GM19193 (cell line): ENCODE measurements at regions not wholly inside any gene's neighbourhood (a gene's known extent, or its start where the extent isn't known, plus 50 kb on each side); places are given as distances from the start of the nearest gene placed in this dataset.

Experiments
- POLR2A ChIP-seq: IDR thresholded peaks from 4 replicates; pipeline ENCODE4 v1.6.1; 2011; ENCODE audit not compliant: insufficient read depth, insufficient read length; ENCODE audit errors: extremely low read depth

- TF ChIP-seq POLR2A, result no peak
These were observed 320.2 kb upstream of the JARID2 start for GRCh38 chr6:14925699-14926026.

GRCh38 chr6:14927398-14927797 lies 318.5 kb upstream of the JARID2 start:
- TF ChIP-seq POLR2A, result no peak

DNA sequence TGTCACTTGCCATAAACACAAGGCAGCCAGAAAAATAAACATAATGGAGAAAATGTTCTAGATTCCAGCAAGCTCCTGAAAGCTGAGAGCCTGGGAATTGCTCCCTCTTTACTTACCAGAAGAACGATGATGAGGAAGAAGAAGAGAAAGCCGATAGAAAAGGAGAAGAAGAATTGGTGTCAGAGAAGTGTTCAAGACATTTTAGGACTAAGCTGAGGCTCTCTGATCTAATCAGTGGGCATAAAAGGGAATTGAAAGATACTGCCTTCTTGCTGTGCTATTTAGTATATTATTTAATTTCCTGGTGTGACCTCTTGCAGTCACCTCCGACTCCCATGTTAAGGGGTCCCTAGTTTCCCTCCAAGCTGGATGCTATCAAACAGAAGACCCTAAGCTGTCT lies 316.6 kb upstream of the JARID2 start:
- no peak for TF ChIP-seq POLR2A

GRCh38 chr6:14930366-14930989 lies 315.4 kb upstream of the JARID2 start:
- no peak for TF ChIP-seq POLR2A

DNA sequence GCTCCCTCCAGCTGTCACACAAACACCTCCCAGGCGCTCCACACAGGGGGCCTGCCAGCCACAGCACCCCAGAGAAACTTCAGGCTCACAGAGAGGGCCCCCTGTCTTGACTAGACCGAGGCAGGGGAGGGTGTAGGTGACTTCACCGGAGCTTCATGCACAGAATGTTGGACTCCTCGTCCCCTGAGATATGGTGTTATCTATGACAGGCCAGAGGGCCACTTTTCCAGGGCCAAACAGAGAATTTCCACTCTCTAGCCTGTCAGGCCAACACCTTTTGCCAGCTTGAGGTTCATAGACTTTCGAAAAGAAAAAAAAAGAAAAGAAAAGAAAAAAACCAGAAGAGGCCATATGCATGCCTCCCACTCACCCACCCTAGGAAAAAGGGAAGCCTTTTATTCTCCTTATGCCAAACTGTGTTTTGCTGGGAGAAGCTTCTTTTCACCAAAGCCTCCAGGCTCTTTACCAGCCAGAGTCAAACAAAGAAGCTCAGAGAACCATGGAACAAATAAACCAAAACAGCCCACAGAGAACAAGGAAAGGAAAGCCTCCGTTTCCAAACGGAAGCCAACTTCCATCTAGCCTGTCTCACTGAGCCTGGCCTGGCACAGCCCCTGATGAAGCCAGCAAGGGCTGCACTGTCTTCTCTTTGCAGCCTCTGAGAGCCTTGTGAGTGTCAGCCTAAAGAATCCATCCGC lies 313.2 kb upstream of the JARID2 start:
- TF ChIP-seq POLR2A, result no peak

DNA sequence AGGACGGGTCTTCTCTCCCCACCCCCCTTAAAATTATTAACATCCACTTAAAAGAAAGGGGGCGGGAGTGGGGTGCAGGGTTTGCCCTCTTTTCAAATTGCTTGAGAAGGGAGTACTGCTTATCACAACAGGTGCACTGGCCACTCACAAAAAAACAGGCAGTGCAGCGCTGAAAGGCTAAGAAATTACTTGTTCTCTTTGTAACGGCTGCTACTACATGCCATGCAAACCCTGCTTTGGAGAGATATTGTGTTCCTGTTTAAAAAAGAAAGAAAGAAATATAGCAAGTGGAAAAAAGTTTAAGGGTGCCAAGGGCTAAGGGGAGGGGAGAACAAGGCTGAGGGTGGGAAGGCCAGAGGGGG lies 312.7 kb upstream of the JARID2 start:
- no peak for TF ChIP-seq POLR2A

- TF ChIP-seq POLR2A, result no peak
These were observed 311.9 kb upstream of the JARID2 start for GRCh38 chr6:14934013-14934412.

GRCh38 chr6:14934844-14935243 lies 311.0 kb upstream of the JARID2 start:
- no peak for TF ChIP-seq POLR2A

GRCh38 chr6:14936861-14937260 lies 309.0 kb upstream of the JARID2 start:
- TF ChIP-seq POLR2A, result no peak

- TF ChIP-seq POLR2A, result no peak
These were observed 302.8 kb upstream of the JARID2 start for GRCh38 chr6:14943116-14943515.

GRCh38 chr6:14944593-14944992 lies 301.3 kb upstream of the JARID2 start:
- TF ChIP-seq POLR2A, result no peak

DNA sequence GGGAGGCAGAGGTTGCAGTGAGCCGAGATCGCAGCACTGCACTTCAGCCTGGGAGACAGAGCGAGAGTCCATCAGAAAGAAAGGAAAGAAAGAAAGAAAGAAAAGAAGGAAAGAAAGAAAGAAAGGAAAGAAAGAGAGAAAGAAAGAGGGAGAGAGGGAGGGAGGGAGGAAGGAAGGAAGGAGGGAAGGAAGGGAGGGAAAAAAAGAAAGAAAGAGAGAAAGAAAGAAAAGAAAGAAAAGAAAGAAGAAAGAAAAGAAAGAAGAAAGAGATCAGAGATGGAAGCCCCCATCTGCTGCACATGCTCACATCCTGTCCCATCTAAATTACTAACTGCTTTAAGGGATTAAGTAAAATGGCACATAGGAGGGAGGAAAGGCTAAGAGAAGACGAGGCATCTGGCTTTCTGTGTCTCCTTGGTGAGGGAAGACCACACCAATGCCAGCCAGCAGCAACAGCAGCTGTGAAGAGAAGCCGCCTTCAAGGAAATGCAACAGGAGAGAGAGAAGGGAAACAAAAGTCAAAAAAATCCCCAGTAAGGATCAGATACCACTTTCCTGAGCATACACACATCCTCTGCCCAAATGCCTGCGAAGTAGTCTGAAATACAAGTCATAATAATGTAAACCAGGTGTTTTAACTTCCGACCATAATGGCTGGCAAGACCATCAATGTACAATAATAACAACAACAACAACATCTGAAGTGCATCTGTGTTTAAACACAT lies 300.2 kb upstream of the JARID2 start:
- TF ChIP-seq POLR2A, result no peak

- TF ChIP-seq POLR2A, result no peak
These were observed 299.1 kb upstream of the JARID2 start for GRCh38 chr6:14946753-14947152.

- no peak for TF ChIP-seq POLR2A
These were observed 297.2 kb upstream of the JARID2 start for GRCh38 chr6:14948586-14949245.

GRCh38 chr6:14950103-14950969 lies 295.5 kb upstream of the JARID2 start:
- TF ChIP-seq POLR2A, result no peak
